GM21526 (cell line): ENCODE measurements at regions not wholly inside any gene's neighbourhood (a gene's known extent, or its start where the extent isn't known, plus 50 kb on each side); places are given as distances from the start of the nearest gene placed in this dataset.

Experiments
- ATAC-seq: cut with Tn5 transposase; IDR thresholded peaks from one replicate; pipeline ENCODE4 v1.9.1; 2021; ENCODE audit warnings: moderate library complexity; ENCODE audit not compliant: unreplicated experiment, low FRiP score

DNA sequence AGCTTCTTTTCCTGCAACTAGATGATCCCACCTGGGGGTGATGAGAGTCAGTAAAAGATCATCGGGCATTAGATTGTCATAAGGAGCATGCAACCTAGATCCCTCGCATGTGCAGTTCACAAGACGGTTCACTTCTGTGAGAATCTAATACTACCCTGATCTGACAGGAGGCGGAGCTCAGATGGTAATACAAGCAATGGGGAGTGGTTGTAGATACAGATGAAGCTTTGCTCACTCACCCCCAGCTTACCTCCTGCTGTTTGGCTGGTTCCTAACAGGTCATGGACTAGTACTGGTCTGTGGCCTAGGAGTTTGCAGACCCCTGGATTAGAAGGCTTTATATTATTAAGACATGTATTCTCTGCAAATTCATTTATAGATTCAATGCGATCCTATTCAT, 181.6 kb upstream of the MGMT start:
- no peak for ATAC-seq

DNA sequence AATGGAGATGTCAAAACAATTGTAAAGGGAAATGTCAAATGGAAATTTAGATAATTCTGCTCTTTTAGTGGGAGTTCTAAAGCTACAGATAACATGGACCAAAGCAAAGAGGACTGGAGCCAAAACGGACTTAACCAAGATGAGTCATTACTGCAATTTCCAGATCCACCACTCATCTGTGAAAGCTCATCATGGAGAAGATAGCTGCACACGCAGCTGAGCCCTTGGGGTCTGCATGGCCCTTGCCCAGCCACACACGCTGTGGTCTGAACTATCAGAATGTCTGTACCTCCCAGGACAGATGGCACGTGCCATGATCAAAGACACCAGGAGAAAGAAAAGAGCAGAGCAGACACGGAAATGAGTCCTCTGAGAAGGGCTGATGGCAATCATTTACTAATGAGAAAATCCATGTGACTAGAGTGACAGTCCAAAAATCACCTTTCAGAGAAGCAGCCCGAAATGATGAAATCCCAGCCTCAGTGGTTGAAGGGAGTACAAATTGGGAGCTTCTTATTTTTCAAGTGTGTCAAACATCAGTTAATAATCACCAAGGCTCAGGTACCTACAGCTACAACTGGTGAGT, 177.9 kb upstream of the MGMT start:
- ATAC-seq = no peak

DNA sequence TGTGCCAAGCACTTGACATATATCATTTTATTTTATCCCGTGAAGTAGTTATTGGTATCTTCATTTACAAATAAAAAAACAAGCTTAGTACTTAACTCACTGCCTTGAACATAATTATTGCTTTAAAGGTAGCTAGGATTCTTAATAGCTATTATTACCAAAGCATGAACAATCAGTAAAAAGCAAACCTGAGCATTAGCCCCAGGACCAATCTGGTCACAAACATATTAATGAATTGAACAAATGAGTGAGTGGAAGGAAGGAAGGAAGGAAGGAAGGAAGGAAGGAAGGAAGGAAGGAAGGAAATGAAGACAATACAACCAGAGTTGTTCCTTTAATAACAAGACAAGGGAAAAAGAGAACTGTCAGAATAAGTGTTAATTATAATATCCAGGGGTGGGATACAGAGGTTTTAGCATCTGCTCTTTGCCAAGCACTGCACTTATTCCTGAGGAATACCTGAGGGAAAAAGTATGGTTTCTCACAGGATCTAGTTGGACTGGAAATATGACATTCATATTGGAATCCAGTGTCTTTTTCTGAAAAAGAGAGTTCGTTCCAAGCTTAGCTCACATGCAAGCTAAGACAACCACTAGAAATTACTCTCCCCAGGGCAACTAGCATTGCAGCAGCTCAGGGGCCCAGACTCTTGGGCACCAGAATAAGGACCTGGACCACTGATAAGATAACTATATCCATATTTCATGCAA, 172.9 kb upstream of the MGMT start:
- no peak for ATAC-seq

DNA sequence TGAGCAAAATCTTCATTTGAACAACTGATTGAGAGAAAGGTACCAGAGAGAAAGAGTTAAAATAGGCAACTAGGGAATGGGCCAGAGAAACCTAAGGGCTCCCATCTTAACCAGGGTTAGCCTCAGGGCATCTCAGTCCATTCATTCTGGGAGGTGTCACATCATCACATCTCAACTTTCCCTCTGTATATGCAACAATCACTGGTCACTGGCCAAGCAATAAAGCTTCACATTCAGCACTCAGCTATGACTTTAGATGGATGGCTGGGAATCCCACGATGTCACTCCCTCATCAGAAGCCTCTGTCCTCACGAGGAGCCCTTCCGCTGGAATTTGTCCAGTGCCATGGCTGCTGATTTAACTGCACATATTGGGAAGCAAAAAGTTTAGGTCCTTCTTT, 172.1 kb upstream of the MGMT start:
- no peak for ATAC-seq

DNA sequence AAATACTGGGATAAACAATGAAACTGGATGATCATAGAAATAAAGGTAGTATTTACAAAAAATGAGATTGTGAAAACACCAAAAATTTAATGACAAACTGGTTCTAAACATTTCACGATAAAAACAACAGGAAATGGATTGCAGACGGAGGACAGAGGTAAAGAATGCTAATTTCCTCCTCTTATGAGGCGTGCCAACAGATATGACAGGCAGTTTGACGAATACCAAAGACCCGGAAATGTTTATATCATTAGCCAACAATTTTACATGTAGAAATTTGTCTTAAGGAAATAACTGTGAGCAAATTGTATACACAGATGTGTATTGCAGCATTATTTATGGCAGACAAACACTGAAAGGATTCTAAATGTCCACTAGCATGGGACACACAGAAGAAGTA, 162.0 kb upstream of the MGMT start:
- no peak for ATAC-seq

DNA sequence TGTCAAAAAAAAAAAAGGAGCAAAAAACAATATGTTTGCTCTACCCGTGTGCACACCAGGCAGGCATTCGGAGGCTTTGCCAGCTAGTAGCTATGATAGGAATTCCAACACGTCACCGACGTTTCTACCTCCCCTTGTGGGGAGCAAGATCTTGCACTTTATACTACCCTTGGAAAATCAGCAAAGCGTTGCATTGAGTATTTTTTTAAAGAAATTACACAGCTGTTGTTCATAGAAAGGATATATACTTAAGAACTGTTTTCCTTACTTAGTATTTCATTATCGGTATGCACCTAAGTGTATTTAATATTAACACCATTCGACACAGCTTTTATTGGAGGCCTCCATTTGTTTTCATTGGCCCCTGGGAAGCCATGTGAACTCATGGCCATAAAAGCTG, 159.9 kb upstream of the MGMT start:
- no peak for ATAC-seq

DNA sequence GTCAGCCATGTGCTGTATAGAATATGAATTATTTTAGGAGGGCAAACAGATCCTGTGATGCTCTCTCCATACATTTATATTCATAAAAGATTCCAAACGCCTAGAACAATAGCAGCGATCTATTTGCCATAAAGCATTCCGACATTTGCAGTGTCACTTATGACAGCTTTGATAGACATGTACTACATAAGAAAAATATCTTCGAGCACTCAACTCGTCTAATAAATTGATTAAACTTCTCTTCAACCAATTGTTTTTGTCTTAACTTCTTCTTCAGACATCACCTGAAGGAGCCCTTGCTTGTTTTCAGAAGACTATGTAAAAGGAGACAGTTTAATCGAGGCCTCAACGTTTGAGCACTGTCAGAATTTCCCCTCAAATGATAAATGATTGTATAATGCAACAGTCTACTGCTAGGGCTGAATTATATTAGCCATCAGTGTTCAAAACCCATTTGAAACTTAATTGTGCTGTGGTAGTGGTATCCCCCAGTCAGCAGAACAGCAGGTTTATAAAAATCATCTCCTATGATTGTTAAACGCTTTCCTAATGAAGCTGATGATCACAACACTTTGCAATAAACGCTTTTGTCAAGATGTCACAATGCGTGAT, 158.0 kb upstream of the MGMT start:
- ATAC-seq = no peak

DNA sequence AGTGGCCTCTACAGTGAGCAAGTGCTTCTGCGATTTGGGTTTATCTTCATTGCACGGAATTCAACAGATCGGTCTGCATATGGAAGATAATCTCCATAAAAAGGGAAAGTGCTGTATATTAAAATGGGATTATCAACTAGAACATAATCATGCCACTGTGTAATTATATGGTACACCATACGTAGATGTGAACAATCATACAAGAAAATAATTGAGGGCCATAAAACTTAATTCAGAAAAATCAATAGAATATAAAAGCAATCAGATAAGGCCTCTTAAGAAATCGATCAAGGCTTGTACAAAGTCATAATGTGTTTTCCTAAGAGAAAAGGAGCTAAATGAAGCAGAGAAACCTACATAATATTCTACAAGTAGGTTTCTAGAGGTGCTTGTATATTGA, 157.5 kb upstream of the MGMT start:
- no peak for ATAC-seq

DNA sequence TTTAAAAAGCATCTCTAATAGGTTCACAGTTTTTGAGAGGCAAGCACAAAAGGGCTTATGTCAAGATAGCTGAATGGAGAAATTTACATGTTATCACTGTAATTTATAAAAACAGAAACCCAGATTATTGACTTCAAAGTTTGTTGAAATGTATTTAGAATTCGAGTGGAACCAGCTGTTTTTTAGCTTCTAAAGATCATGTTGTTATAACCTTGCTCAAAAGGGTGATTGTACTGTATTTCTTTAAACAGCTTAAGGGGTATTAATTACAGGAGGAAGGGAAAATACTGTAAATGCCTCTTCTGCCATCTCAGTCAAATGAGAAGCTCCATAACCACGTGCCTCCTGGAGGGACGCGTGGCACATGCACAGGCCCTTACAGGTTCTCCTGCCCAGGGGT, 156.2 kb upstream of the MGMT start:
- ATAC-seq = no peak

DNA sequence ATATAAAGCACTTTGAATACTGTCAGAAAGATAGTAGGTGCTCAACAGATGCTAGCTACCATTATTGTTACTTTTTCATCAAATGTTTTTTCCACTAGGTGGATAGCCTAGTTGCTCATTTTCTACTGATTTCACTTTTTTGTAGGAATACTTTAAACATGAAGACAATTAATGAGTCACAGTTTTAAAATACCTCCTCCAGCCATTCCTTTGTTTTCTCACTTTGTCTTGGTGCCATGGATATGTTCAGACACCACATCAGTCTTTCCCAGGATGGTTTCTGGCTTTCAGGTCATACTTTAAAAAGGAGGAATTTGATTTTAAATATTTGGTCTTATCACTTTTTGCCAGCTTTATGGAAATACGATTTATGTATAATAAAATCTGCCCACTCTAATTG, 147.1 kb upstream of the MGMT start:
- ATAC-seq = no peak

DNA sequence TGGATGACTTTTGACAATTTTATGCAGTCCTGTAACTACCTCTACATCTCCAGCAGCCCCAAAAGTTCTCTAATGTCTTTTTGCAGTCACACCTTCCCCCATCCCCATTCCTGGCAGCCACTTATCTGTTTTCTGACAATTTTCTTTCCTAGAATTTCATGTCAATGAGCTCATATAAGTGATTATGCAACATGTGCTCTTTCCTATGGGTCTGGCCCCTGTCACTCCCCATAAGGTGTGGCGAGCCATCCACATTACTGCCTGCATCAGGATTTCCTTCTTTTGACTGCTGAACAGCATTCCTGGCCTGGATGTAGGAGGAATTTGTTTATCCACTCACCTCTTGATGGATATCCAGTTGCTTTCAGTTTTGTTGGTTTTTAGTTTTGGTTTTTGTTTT, 146.7 kb upstream of the MGMT start:
- no peak for ATAC-seq

DNA sequence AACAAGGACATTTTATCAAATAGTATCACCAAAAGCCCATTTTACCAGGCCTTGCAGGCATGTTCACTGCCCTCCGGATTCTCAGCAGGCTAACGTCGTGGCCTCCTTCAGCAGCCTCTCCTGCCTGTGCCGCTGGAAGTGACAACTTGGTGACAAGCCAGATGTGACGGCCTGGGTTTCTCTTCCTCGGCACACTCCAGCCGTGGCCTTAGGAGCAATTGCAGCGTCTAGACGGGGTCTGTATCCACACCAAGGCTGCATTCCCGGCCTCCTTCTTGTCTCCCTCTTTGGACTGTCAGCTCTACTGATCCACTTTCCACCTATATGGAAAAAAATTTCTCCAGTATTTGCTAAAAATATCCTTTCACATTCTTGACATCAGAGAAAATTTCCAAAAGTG, 145.3 kb upstream of the MGMT start:
- no peak for ATAC-seq

DNA sequence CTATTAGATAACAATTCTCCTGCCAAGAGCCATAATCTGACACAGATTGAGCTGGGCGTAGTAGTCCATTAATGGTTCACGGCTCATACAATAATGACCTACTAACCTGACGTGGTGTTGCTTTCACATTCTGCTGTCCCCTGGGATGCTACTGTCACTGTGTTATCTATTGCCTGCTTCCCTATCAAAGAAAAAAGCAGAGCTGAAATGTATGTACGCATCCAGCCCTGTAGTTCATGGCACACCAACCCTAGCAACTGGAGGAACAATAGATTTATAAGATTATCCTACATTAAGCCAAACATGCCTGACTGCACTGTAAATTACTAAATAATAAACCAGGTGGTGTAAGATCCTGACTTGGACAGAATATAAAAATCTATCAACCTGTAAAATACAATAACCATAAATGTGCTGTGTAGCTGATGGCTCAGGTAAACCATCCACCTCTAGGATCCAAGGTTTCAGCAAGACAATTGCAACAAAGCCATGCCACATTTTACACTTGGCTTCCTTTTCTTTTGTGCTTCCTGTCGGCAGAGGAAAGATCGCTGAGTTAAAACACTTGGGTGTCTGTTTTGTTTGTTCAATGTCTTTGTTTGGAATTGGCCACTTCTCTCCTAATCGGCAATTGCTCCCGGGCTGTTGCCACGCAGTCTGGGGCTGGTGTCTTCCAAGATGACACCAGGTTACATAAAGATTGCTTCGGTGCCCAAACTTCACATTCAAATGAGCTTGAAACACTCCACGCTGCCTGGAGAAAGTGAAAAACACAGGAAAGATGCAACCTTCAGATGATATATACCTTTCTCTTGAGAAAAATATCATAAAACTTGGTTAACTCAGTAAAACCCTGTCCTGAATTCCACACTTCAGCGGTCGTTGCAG, 143.9 kb upstream of the MGMT start:
- ATAC-seq = no peak

DNA sequence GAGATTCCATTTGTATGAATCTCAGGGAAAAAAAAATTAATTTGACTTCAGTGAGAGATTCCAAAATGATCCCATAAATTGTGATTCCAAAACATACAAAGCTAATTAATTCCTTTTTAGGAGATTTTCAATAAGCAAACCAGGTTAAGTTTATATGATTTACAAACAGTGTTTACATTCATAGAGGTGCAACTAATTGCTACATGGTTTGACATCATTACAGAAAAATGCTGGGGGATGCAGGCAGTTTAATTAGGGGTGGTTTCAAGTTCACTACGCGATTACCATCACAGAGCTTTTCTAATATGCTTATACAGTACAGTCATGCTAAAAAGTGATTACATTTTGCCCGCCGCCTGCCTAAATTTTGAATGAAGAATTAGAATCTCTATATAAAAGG, 143.2 kb upstream of the MGMT start:
- no peak for ATAC-seq

DNA sequence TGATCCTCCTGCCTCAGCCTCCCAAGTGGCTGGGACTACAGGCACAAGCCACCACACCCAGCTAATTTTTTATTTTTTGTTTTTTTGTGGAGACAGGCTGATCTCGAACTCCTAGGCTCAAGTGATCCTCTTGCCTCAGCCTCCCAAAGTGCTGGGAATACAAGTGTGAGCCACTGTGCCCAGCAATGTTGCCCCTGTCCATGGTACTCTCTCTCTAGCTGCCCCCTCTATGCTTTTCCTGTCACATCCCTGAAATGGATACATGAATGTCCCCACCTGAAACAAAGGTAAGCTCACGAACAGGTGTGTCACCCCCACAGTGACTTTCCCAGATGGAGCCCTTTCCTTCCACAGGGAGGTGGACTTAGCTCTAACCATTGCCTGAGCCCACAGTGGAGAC, 141.1 kb upstream of the MGMT start:
- ATAC-seq = no peak

DNA sequence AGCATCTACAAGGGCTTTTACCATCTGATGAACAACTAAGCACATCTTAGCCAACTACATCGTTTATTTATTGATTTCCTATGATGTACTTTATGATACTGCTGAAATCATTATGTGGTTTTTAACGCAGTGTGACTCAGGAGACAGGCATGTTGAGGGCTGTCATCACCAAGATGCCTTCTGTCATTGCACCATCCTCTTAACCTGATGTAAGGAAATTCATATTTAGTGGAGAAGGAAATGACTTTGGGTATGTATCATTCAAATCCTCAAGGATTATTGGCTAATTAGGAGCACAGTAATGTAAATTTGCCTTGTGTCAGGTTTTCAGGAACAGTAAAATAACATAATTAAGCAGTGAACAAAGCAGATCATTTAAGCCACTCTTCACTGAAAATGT, 138.5 kb upstream of the MGMT start:
- ATAC-seq = no peak

DNA sequence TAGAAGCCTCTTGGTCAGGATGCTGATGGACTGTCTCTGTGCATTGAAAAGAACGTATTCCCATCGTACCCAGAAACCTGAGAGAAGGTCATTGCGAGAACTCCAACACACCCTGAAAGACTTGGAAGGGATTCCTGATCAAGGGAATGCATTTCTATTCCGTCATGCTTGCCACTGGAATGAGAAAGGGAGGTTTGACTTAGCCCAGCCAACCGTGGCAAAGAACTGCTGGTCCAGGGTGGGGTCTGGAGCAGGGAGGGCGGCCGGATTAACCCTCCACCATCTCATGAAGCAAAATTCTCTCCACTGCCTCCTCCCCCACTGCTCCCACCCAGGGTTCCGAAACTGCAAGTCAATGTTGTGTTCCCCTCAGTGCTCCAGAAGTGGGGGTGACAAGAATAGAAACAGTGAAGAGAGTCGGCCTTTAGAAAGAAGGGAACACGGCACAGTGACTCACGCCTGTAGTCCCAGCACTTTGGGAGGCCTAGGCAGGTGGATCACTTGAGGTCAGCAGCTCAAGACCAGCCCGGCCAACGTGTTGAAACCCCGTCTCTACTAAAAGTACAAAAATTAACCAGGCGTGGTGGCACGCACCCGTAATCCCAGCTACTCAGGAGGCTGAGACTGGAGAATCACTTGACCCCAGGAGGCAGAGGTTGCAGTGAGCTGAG, 137.5 kb upstream of the MGMT start:
- ATAC-seq = no peak

DNA sequence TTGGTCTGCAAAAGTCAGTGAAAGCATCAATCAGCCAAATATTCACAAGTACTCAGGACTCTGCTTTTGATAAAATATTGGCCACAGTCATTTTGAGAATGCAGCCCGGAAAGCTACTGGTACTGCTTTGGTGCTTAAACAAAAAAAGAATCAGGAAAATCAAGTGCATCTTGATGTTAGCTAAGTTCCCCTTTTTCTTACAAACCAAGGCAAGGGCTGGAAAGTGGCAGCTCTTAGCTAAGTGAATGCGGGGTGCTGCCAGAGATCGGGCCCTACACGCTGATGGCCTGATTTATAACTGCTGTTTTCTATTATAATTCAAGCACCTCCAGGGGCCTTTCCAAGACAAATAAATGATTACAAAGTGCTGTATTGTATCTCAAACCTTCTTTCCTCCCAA, 136.8 kb upstream of the MGMT start:
- no peak for ATAC-seq

DNA sequence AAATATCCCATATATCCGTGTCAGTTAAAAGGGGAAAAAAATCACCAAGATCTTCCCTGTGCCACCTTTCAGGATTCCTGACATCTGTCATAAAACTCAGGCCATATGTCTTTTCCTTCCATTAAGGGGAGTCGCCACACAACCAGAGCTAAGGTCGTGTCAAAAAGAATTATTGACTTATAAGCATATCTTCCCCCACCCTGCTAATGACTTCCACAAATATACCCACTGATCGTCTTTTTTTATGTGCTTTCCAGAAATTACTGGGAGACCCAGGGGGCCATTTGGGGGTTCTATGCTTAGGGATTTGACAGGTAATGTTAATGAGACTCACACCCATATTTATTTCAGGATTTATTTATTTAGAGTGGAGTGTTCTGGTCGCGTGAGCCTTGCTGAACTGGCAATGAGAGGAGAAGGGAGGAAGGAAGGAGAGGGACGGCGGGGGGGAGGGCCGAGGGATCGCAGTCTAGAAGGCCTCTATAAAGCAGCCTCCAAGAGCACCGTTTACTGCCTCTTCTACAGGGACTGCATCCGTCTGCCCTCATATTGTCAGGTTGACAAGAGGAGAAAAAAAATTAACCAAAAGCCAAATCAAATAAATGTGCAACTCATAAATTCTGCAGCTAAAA, 135.7 kb upstream of the MGMT start:
- ATAC-seq = no peak

DNA sequence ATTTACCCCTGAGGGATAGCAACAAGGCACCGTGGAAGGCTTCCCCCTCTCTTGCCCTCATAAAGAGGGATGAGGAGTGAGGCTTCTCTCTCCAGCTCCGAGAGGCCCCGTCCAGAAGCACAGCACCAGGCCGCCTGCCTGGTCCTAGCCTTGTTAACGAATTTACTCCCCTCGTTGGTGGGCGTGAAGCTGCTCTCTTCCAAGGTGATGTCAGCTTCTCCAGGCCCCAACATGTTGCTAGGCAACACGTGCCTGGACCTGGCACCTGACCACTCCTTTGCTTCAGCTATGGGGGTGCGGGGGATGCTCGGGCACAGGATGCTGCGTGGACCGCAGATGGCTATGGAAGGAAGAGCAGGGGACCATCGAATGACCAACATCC, 135.2 kb upstream of the MGMT start:
- ATAC-seq = no peak
